OCI-LY1 (cell line): ENCODE measurements at regions not wholly inside any gene's neighbourhood (a gene's known extent, or its start where the extent isn't known, plus 50 kb on each side); places are given as distances from the start of the nearest gene placed in this dataset.

ENCODE experiments used
- H2AFZ ChIP-seq: fragments of 200-600 bp; sonication (generic), shearing (Covaris generic); 2 replicates; pipeline ENCODE4 v1.6.0; 2014; ENCODE audit warnings: antibody characterized with exemption, mild to moderate bottlenecking, low read length
- H3F3A ChIP-seq: fragments of 200-600 bp; sonication (generic), shearing (Covaris generic); 2 replicates; pipeline ENCODE4 v1.6.0; 2014; ENCODE audit warnings: mild to moderate bottlenecking, antibody characterized with exemption, low read length, moderate library complexity; ENCODE audit not compliant: insufficient read depth
- H3K27ac ChIP-seq: fragments of 200-600 bp; sonication (generic); 2 replicates; pipeline ENCODE4 v1.5.1; 2014; ENCODE audit warnings: low read length, mixed run types, mild to moderate bottlenecking, low read depth; ENCODE audit not compliant: poor library complexity, severe bottlenecking
- H3K27me3 ChIP-seq: fragments of 200-600 bp; sonication (generic); 2 replicates; pipeline ENCODE4 v1.6.0; 2014; ENCODE audit warnings: antibody characterized with exemption, mild to moderate bottlenecking, low read length, moderate library complexity; ENCODE audit not compliant: insufficient read depth
- H3K36me3 ChIP-seq: fragments of 200-600 bp; sonication (generic); 2 replicates; pipeline ENCODE4 v1.6.1; 2014; ENCODE audit warnings: mild to moderate bottlenecking, antibody characterized with exemption, low read length, moderate library complexity, mixed read lengths; ENCODE audit not compliant: insufficient read depth
- H3K4me1 ChIP-seq: fragments of 200-600 bp; sonication (generic); 2 replicates; pipeline ENCODE4 v1.5.1; 2014; ENCODE audit warnings: mild to moderate bottlenecking, low read length, moderate library complexity; ENCODE audit not compliant: insufficient read depth, severe bottlenecking
- H3K4me2 ChIP-seq: fragments of 200-600 bp; sonication (generic), shearing (Covaris generic); 2 replicates; pipeline ENCODE4 v1.6.1; 2014; ENCODE audit warnings: low read length
- H3K4me3 ChIP-seq: fragments of 200-600 bp; sonication (generic); 2 replicates; pipeline ENCODE4 v1.5.1; 2014; ENCODE audit warnings: low read length, low read depth, mild to moderate bottlenecking, mixed read lengths; ENCODE audit not compliant: poor library complexity, severe bottlenecking
- H3K79me2 ChIP-seq: fragments of 200-600 bp; shearing (Covaris generic); 2 replicates; pipeline ENCODE4 v1.6.1; 2016; ENCODE audit warnings: mixed run types, low read length, mixed read lengths; ENCODE audit not compliant: insufficient read depth
- H3K9ac ChIP-seq: fragments of 200-600 bp; sonication (generic), shearing (Covaris generic); 2 replicates; pipeline ENCODE4 v1.6.1; 2014; ENCODE audit warnings: mild to moderate bottlenecking, low read length, mixed read lengths
- H3K9me2 ChIP-seq: fragments of 200-600 bp; sonication (generic), shearing (Covaris generic); 2 replicates; pipeline ENCODE4 v1.6.1; 2014; ENCODE audit warnings: low read depth, mild to moderate bottlenecking, low read length, mixed read lengths
- H3K9me3 ChIP-seq: fragments of 200-600 bp; shearing (Covaris generic); 2 replicates; pipeline ENCODE4 v1.6.1; 2014; ENCODE audit warnings: low read length, mixed read lengths
- H4K20me1 ChIP-seq: fragments of 200-600 bp; sonication (generic), shearing (Covaris generic); 2 replicates; pipeline ENCODE4 v1.6.0; 2016; ENCODE audit warnings: mild to moderate bottlenecking, low read length; ENCODE audit not compliant: insufficient read depth
- CTCF ChIP-seq: fragments of 200-600 bp; sonication (generic), shearing (Covaris generic); IDR thresholded peaks from 2 replicates; pipeline ENCODE4 v1.5.1; 2017; ENCODE audit warnings: mild to moderate bottlenecking, antibody characterized with exemption, low read length, moderate library complexity, mixed read lengths
- EZH2 ChIP-seq: fragments of 200-600 bp; sonication (generic), shearing (Covaris generic); IDR thresholded peaks from 2 replicates; pipeline ENCODE4 v1.8.0; 2017; ENCODE audit warnings: borderline replicate concordance, mixed run types, mild to moderate bottlenecking, antibody characterized with exemption, low read length, moderate library complexity, mixed read lengths

GRCh38 chr13:82817133-82817532 is 1065.1 kb downstream of the SLITRK1 start:
- Histone ChIP-seq H3K9ac (no peak overlapping the region), H3K4me1 (no peaks in the 10 kb centered on the region), H3K4me2 (no peak overlapping the region), H3K9me3 (no peaks in the 10 kb centered on the region), H3K9me2 (no peaks in the 10 kb centered on the region), H2AFZ (no peak overlapping the region), H3K79me2 (no peaks in the 10 kb centered on the region), H3K4me3 (no peak overlapping the region), H4K20me1 (no peaks in the 10 kb centered on the region), H3K27ac (no peak overlapping the region), H3K36me3 (no peaks in the 10 kb centered on the region), H3K27me3 (no peaks in the 10 kb centered on the region), H3F3A (no peaks in the 10 kb centered on the region)
- TF ChIP-seq EZH2, result no peak
- no peak for TF ChIP-seq CTCF

- no peaks in the 10 kb centered on the region for H3F3A ChIP-seq
- no peaks in the 10 kb centered on the region for H3K9me2 ChIP-seq
- no peaks in the 10 kb centered on the region for H3K36me3 ChIP-seq
- no peaks in the 10 kb centered on the region for H3K27me3 ChIP-seq
- no peak overlapping the region for H3K4me2 ChIP-seq
- H4K20me1 ChIP-seq, result no peaks in the 10 kb centered on the region
- no peak overlapping the region for H3K9ac ChIP-seq
- TF ChIP-seq EZH2 (no peak), CTCF (no peak)
- H3K9me3 ChIP-seq, result no peaks in the 10 kb centered on the region
- no peak overlapping the region for H3K27ac ChIP-seq
- H3K4me3 ChIP-seq, result no peak overlapping the region
- H3K4me1 ChIP-seq, result no peaks in the 10 kb centered on the region
- no peaks in the 10 kb centered on the region for H3K79me2 ChIP-seq
- H2AFZ ChIP-seq, result no peak overlapping the region
Measured at GRCh38 chr13:82815791-82816190, 1066.5 kb downstream of the SLITRK1 start.

GRCh38 chr13:82803341-82803740 is 1078.9 kb downstream of the SLITRK1 start:
- no peak for TF ChIP-seq CTCF
- TF ChIP-seq EZH2, result no peak

More at GRCh38 chr13:82803341-82803740, 1078.9 kb downstream of the SLITRK1 start:
- Histone ChIP-seq H3K9me2 (no peaks in the 10 kb centered on the region), H3K27ac (no peak overlapping the region), H3K27me3 (no peaks in the 10 kb centered on the region), H4K20me1 (no peaks in the 10 kb centered on the region), H3K4me1 (no peaks in the 10 kb centered on the region), H3F3A (no peaks in the 10 kb centered on the region), H3K79me2 (no peaks in the 10 kb centered on the region), H3K4me3 (no peak overlapping the region), H3K4me2 (no peak overlapping the region), H3K36me3 (no peaks in the 10 kb centered on the region), H3K9ac (no peak overlapping the region), H3K9me3 (no peaks in the 10 kb centered on the region), H2AFZ (no peak overlapping the region)
